B cell (primary cell): ENCODE measurements at regions not wholly inside any gene's neighbourhood (a gene's known extent, or its start where the extent isn't known, plus 50 kb on each side); places are given as distances from the start of the nearest gene placed in this dataset.

ENCODE experiments used
- ATAC-seq: fragments of 200-7000 bp; cut with Tn5 transposase; one replicate; pipeline ENCODE4 v1.10.0; 2021; ENCODE audit warnings: low read depth, mild to moderate bottlenecking, moderate number of reproducible peaks, moderate library complexity
- CTCF ChIA-PET: fragments of 350-600 bp; sonication (Branson Sonifier 250); formaldehyde crosslinking; loops from one replicate; lab custom pipeline; 2021; ENCODE audit warnings: antibody characterized with exemption, inconsistent platforms; lab: Charles Lee
- POLR2A ChIA-PET: fragments of 350-600 bp; sonication (Branson Sonifier 250); formaldehyde crosslinking; loops from one replicate; lab custom pipeline; 2021; ENCODE audit warnings: antibody characterized with exemption; lab: Charles Lee
- DNase-seq: peaks from one replicate; pipeline ENCODE4 v3.0.0; 2013
- H2AFZ ChIP-seq: 2 replicates; pipeline ENCODE4 v1.6.1; 2012; ENCODE audit warnings: mild to moderate bottlenecking, low read depth, low read length; ENCODE audit not compliant: insufficient read depth, poor library complexity, severe bottlenecking
- H3K27ac ChIP-seq, 2 donors: 1 replicate in 1 of 2; 2 replicates in 1 of 2; pipeline ENCODE4 v1.5.1; 2012 to 2013; ENCODE audit warnings: low read length in 2 of 2, mild to moderate bottlenecking in 2 of 2, moderate library complexity in 1 of 2
- H3K27me3 ChIP-seq, 4 experiments: fragments of 200-600 bp in 1 of 4; sonication (generic) in 1 of 4; replicated peaks in 1 of 4; 1 replicate in 2 of 4; 2 replicates in 2 of 4; pipeline versions ENCODE4 v1.6.1 to v1.7.0; 2013 to 2016; ENCODE audit warnings: low read length in 3 of 4, mild to moderate bottlenecking in 2 of 4, mixed read lengths in 1 of 4, moderate library complexity in 1 of 4; ENCODE audit not compliant: insufficient read depth in 4 of 4, control insufficient read depth in 3 of 4; ENCODE audit errors: control extremely low read depth in 1 of 4
- H3K36me3 ChIP-seq, 2 experiments: replicated peaks in 1 of 2; 1 replicate in 1 of 2; 2 replicates in 1 of 2; pipeline versions ENCODE4 v1.6.1 to v1.7.1; 2013; ENCODE audit warnings: low read length in 1 of 2; ENCODE audit not compliant: insufficient read depth in 2 of 2, control insufficient read depth in 1 of 2; ENCODE audit errors: control extremely low read depth in 1 of 2, extremely low read depth in 1 of 2
- H3K4me1 ChIP-seq, 2 donors: fragments of 200-600 bp in 1 of 2; sonication (generic) in 1 of 2; 1 replicate in 1 of 2; 2 replicates in 1 of 2; pipeline versions ENCODE4 v1.5.1 to v1.6.1; 2013 to 2017; ENCODE audit warnings: low read length in 2 of 2; ENCODE audit not compliant: control insufficient read depth in 2 of 2, insufficient read depth in 2 of 2
- H3K4me2 ChIP-seq: replicated peaks from 2 replicates; pipeline ENCODE3; 2012; ENCODE audit warnings: mild to moderate bottlenecking, low read depth, low read length; ENCODE audit not compliant: poor library complexity, severe bottlenecking
- H3K4me3 ChIP-seq, 5 experiments: fragments of 200-600 bp in 1 of 5; sonication (generic) in 1 of 5; 1 replicate in 3 of 5; 2 replicates in 2 of 5; pipeline versions ENCODE4 v1.5.1 to v1.7.0; 2011 to 2016; ENCODE audit warnings: low read length in 4 of 5, mild to moderate bottlenecking in 4 of 5, low read depth in 2 of 5, control low read depth in 1 of 5, moderate library complexity in 1 of 5; ENCODE audit not compliant: insufficient read depth in 1 of 5; ENCODE audit errors: control extremely low read depth in 1 of 5, extremely low read depth in 1 of 5
- H3K79me2 ChIP-seq: fragments of 200-600 bp; sonication (generic); one replicate; pipeline ENCODE4 v1.6.0; 2016; ENCODE audit warnings: low read length; ENCODE audit not compliant: control insufficient read depth, insufficient read depth
- H3K9ac ChIP-seq: fragments of 200-600 bp; sonication (generic); 2 replicates; pipeline ENCODE4 v1.6.1; 2017; ENCODE audit warnings: mild to moderate bottlenecking, low read length, moderate library complexity
- H3K9me3 ChIP-seq, 3 donors: one replicate each; pipeline versions ENCODE4 v1.6.1 to v1.7.1; 2013; ENCODE audit warnings: low read length in 2 of 3; ENCODE audit not compliant: control insufficient read depth in 2 of 3, insufficient read depth in 1 of 3; ENCODE audit errors: control extremely low read depth in 1 of 3
- H4K20me1 ChIP-seq: 2 replicates; pipeline ENCODE4 v1.6.0; 2012; ENCODE audit warnings: mild to moderate bottlenecking, low read length; ENCODE audit not compliant: insufficient read depth, control insufficient read depth, poor library complexity, severe bottlenecking
- H3K27ac Mint-ChIP-seq: one replicate; pipeline ENCODE4 v1.8.0; 2021; ENCODE audit warnings: mixed read lengths
- H3K27me3 Mint-ChIP-seq: one replicate; pipeline ENCODE4 v1.8.0; 2021; ENCODE audit warnings: mixed read lengths
- H3K4me1 Mint-ChIP-seq: one replicate; pipeline ENCODE4 v1.8.0; 2021; ENCODE audit warnings: mixed read lengths
- H3K4me3 Mint-ChIP-seq: one replicate; pipeline ENCODE4 v1.8.0; 2021; ENCODE audit warnings: mixed read lengths
- H3K9me3 Mint-ChIP-seq: one replicate; pipeline ENCODE4 v1.8.0; 2022; ENCODE audit warnings: mixed read lengths; ENCODE audit not compliant: insufficient read depth
- EZH2 ChIP-seq: IDR thresholded peaks from 2 replicates; pipeline ENCODE4 v1.6.1; 2012; ENCODE audit warnings: borderline replicate concordance, low read depth, mild to moderate bottlenecking, moderate library complexity, low read length; ENCODE audit not compliant: insufficient read depth, poor library complexity, severe bottlenecking
- WGBS: methylation state at CpG from one replicate; pipeline ENCODE4 v1.1.5; 2013; ENCODE audit warnings: missing lambda C conversion rate; ENCODE audit not compliant: insufficient coverage; 5-methylcytosine and 5-hydroxymethylcytosine counted together
- intact Hi-C: fragments of 100-400 bp; cut with micrococcal nuclease; formaldehyde crosslinking; loops from one replicate; pipeline ENCODE4 v1.10.0; 2022
- TF ChIP-seq, protein P1 (sequence below): fragments of 200-600 bp; IDR thresholded peaks from one replicate; pipeline ENCODE4 v1.8.0; 2022; ENCODE audit warnings: antibody characterized with exemption, mild to moderate bottlenecking

DNA sequence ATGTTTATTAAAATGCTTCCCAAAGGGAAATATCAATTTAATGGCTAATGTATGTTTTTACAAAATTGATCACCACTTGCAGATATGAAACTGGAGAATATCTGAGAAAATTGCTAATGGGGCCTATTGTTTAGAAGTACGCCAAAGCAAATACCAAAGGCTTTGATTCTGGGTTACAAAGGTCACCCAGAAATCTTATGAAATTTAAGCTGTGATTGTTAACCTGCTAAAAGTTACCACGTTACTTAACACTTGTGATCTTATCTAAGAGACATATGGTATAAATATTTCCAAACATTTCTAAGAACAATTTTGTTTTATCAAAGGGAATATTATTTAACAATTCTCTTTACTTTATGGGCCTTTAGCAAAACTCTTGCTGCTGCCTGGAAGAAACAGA is 383.3 kb downstream of the TFAP2A start:
- Histone ChIP-seq H3K9me3 (no peaks in the 10 kb centered on the region), H4K20me1 (no peaks in the 10 kb centered on the region), H3K79me2 (no peaks in the 10 kb centered on the region), H3K36me3 (no peaks in the 10 kb centered on the region), H3K9ac (no peak overlapping the region), H2AFZ (no peak overlapping the region), H3K27me3 (no peaks in the 10 kb centered on the region), H3K4me3 (no peak overlapping the region), H3K4me1 (no peaks in the 10 kb centered on the region), H3K4me2 (no peak overlapping the region), H3K27ac (no peak overlapping the region)
- TF ChIP-seq, protein P1, sequence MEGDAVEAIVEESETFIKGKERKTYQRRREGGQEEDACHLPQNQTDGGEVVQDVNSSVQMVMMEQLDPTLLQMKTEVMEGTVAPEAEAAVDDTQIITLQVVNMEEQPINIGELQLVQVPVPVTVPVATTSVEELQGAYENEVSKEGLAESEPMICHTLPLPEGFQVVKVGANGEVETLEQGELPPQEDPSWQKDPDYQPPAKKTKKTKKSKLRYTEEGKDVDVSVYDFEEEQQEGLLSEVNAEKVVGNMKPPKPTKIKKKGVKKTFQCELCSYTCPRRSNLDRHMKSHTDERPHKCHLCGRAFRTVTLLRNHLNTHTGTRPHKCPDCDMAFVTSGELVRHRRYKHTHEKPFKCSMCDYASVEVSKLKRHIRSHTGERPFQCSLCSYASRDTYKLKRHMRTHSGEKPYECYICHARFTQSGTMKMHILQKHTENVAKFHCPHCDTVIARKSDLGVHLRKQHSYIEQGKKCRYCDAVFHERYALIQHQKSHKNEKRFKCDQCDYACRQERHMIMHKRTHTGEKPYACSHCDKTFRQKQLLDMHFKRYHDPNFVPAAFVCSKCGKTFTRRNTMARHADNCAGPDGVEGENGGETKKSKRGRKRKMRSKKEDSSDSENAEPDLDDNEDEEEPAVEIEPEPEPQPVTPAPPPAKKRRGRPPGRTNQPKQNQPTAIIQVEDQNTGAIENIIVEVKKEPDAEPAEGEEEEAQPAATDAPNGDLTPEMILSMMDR = no peak
- TF ChIP-seq EZH2 = no peak
- H3K27ac Mint-ChIP-seq = no peak overlapping the region
- ChIA-PET POLR2A (no interaction called here), CTCF (no interaction called here)
- H3K27me3 Mint-ChIP-seq = no peaks in the 10 kb centered on the region
- intact Hi-C loops = no loop called here
- H3K9me3 Mint-ChIP-seq = no peaks in the 10 kb centered on the region
- no peaks in the 10 kb centered on the region for H3K4me1 Mint-ChIP-seq
- DNase-seq (no peak), ATAC-seq (no peak)
- WGBS = no CpG with 5 or more reads among the region's 2 CpGs
- H3K4me3 Mint-ChIP-seq = no peak overlapping the region

DNA sequence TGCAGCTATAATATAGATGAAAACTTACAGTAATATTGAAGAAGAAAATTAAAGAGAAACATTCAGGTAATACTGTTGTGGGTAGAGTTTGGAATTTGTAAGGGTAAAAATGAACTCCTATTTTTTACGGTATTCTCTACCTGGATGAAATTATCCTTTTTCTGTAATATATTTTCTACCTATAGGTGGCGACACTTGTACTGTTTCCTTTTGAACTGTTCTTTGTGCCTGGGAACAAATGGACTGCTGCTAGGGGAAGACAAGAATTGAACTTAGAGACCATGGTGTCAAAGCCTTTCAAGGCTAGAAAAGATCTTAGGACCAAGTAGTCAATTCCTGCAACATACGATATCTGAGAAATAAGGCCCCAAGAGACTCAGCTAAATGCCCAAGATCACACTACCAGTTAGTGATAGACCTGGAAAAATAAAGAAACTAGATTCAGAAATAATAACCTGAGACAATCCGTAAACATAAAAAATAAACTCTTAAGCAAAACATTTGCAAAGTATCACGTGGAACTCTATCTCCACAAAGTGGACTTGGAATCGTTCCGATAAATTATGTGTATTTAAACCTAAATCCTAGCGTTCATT is 383.8 kb downstream of the TFAP2A start:
- H3K36me3 ChIP-seq = no peaks in the 10 kb centered on the region
- Mint-ChIP-seq H3K4me3 (no peak overlapping the region), H3K4me1 (no peaks in the 10 kb centered on the region), H3K27ac (no peak overlapping the region), H3K27me3 (no peaks in the 10 kb centered on the region), H3K9me3 (no peaks in the 10 kb centered on the region)
- no peak overlapping the region for H3K27ac ChIP-seq
- ATAC-seq (no peak), DNase-seq (no peak)
- H3K9me3 ChIP-seq = no peaks in the 10 kb centered on the region
- no peak overlapping the region for H3K4me3 ChIP-seq
- ChIA-PET POLR2A (no interaction called here), CTCF (no interaction called here)
- no CpG with 5 or more reads among the region's 8 CpGs for WGBS
- H2AFZ ChIP-seq = no peak overlapping the region
- no peaks in the 10 kb centered on the region for H3K79me2 ChIP-seq
- intact Hi-C loops = no loop called here
- H3K4me2 ChIP-seq = no peak overlapping the region
- no peaks in the 10 kb centered on the region for H3K27me3 ChIP-seq
- no peaks in the 10 kb centered on the region for H3K4me1 ChIP-seq
- TF ChIP-seq, protein P1 = peak; percentile 37
- TF ChIP-seq EZH2 = no peak
- H4K20me1 ChIP-seq = no peaks in the 10 kb centered on the region
- H3K9ac ChIP-seq = no peak overlapping the region
